PC-9 (cell line): ENCODE measurements at regions not wholly inside any gene's neighbourhood (a gene's known extent, or its start where the extent isn't known, plus 50 kb on each side); places are given as distances from the start of the nearest gene placed in this dataset.
"Not testable (repeated sequence)": the region's sequence is repeated elsewhere in the genome, so short reads cannot be mapped to it uniquely, and the experiment has no call there.

Source experiments
- BruUV-seq: library from RNA; stranded (reverse); fragments of 400-500 nt; replicated peaks from 2 replicates; lab custom pipeline; 2021; lab: Mats Ljungman, UMichigan
- CTCF ChIA-PET: fragments of 300-600 bp; sonication (Branson Sonifier 250); formaldehyde crosslinking; loops from one replicate; lab custom pipeline; 2022; ENCODE audit warnings: antibody characterized with exemption; lab: Charles Lee
- POLR2A ChIA-PET: fragments of 300-600 bp; sonication (Branson Sonifier 250); formaldehyde crosslinking; loops from one replicate; lab custom pipeline; 2022; ENCODE audit warnings: antibody characterized with exemption; ENCODE audit not compliant: unreplicated experiment; lab: Charles Lee
- DNase-seq, 2 experiments: peaks; one replicate each; pipeline versions ENCODE4 v3.0.0 to v3.0.0-alpha.2; 2015 to 2022; ENCODE audit warnings: mixed read lengths in 1 of 2
- H2AFZ ChIP-seq: fragments of 200-600 bp; sonication (generic); 2 replicates; pipeline ENCODE4 v1.8.1; 2017; ENCODE audit warnings: antibody characterized with exemption
- H3F3A ChIP-seq: fragments of 200-600 bp; sonication (generic); 2 replicates; pipeline ENCODE4 v1.8.1; 2017; ENCODE audit warnings: antibody characterized with exemption, mild to moderate bottlenecking, low read depth; ENCODE audit not compliant: insufficient read depth
- H3K27ac ChIP-seq: fragments of 200-600 bp; sonication (generic); 2 replicates; pipeline ENCODE4 v1.6.1; 2016; ENCODE audit warnings: mixed run types
- H3K27me3 ChIP-seq: fragments of 200-600 bp; sonication (generic); 2 replicates; pipeline ENCODE4 v1.6.1; 2016; ENCODE audit warnings: low read depth, mixed run types; ENCODE audit not compliant: insufficient read depth
- H3K36me3 ChIP-seq: fragments of 200-600 bp; sonication (generic); 2 replicates; pipeline ENCODE4 v1.6.1; 2016; ENCODE audit warnings: low read depth, mixed run types
- H3K4me1 ChIP-seq: fragments of 200-600 bp; sonication (generic); replicated peaks from 2 replicates; pipeline ENCODE4 v1.6.1; 2016; ENCODE audit warnings: mixed run types; ENCODE audit not compliant: insufficient read depth
- H3K4me2 ChIP-seq: fragments of 200-600 bp; sonication (generic); 2 replicates; pipeline ENCODE4 v1.6.1; 2017; ENCODE audit warnings: mixed run types
- H3K4me3 ChIP-seq: fragments of 200-600 bp; sonication (generic); 2 replicates; pipeline ENCODE4 v1.6.1; 2016; ENCODE audit warnings: mixed run types
- H3K79me2 ChIP-seq: fragments of 200-600 bp; sonication (generic); 2 replicates; pipeline ENCODE4 v1.6.1; 2017; ENCODE audit warnings: low read depth, mixed run types
- H3K9me2 ChIP-seq: fragments of 200-600 bp; sonication (generic); 2 replicates; pipeline ENCODE4 v1.8.1; 2017; ENCODE audit warnings: mild to moderate bottlenecking; ENCODE audit not compliant: insufficient read depth
- H3K9me3 ChIP-seq: fragments of 200-600 bp; sonication (generic); 2 replicates; pipeline ENCODE4 v1.8.1; 2016; ENCODE audit warnings: low read depth; ENCODE audit not compliant: insufficient read depth
- H4K20me1 ChIP-seq: fragments of 200-600 bp; sonication (generic); 2 replicates; pipeline ENCODE4 v1.8.1; 2017; ENCODE audit not compliant: insufficient read depth
- EZH2 ChIP-seq: fragments of 200-600 bp; sonication (generic); IDR thresholded peaks from 2 replicates; pipeline ENCODE4 v1.8.0; 2017; ENCODE audit warnings: antibody characterized with exemption, low read depth
- intact Hi-C: fragments of 100-400 bp; cut with micrococcal nuclease; formaldehyde crosslinking; loops from one replicate; pipeline ENCODE4 v1.10.0; 2022; ENCODE audit not compliant: unreplicated experiment
- TF ChIP-seq, protein P1 (sequence below): fragments of 200-600 bp; sonication (generic); conservative IDR thresholded peaks from 2 replicates; pipeline ENCODE4 v1.6.1; 2017; ENCODE audit warnings: mixed run types, antibody characterized with exemption, mild to moderate bottlenecking, moderate library complexity

DNA sequence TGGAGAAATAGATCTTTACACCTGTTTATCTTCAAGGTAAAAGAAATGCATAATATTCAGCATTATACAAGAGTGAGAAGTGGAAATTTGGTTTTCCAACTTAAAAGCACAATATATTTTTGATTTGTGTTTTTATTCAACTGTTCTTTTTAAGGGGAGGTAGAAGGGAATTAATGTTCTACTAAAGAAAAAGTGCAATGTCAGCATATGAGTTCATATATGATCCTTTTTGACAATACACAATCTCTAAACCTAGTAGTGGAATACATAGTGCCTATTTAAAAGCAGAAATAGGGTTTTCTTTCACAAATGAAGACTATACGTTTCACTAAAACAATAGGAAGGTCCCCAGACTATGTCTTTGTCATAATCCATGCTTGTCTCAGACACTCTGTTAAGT lies 63.2 kb upstream of the ATP5MC3 start:
- Histone ChIP-seq H4K20me1 (no peaks in the 10 kb centered on the region), H3K4me1 (no peaks in the 10 kb centered on the region), H3K36me3 (no peaks in the 10 kb centered on the region), H3K4me2 (no peak overlapping the region), H2AFZ (no peak overlapping the region), H3K9me2 (no peaks in the 10 kb centered on the region), H3K9me3 (no peaks in the 10 kb centered on the region), H3K79me2 (no peaks in the 10 kb centered on the region), H3K27ac (no peak overlapping the region), H3K4me3 (no peak overlapping the region), H3K27me3 (peaks cover 25% of the 10 kb centered on the region), H3F3A (no peaks in the 10 kb centered on the region)
- BruUV-seq, result no TSS peak
- CTCF ChIA-PET, result no interaction called here
- POLR2A ChIA-PET, result no interaction called here
- no peak for DNase-seq
- TF ChIP-seq, protein P1, sequence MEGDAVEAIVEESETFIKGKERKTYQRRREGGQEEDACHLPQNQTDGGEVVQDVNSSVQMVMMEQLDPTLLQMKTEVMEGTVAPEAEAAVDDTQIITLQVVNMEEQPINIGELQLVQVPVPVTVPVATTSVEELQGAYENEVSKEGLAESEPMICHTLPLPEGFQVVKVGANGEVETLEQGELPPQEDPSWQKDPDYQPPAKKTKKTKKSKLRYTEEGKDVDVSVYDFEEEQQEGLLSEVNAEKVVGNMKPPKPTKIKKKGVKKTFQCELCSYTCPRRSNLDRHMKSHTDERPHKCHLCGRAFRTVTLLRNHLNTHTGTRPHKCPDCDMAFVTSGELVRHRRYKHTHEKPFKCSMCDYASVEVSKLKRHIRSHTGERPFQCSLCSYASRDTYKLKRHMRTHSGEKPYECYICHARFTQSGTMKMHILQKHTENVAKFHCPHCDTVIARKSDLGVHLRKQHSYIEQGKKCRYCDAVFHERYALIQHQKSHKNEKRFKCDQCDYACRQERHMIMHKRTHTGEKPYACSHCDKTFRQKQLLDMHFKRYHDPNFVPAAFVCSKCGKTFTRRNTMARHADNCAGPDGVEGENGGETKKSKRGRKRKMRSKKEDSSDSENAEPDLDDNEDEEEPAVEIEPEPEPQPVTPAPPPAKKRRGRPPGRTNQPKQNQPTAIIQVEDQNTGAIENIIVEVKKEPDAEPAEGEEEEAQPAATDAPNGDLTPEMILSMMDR, result no peak
- no peak for TF ChIP-seq EZH2
- intact Hi-C loops, result no loop called here

DNA sequence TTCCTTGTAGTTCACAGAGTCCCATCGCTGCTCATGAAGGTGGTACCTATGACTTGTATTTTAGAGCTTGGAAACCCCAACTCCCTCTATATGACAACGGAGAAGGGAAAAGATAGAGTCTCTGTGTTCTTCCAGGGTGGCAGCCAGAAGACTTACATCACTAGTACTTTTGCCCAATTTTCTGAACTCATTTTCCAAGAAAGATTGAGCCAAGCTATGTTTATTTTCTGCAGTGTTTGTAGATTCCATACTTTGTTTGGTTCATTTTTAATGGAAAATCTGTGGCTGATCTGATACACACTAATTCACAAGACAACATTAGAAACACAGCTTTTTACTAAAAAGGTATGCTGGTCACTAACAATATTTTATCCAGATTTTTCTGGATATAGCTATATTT lies 60.2 kb upstream of the ATP5MC3 start:
- H3K4me2 ChIP-seq, result no peak overlapping the region
- ChIA-PET CTCF (no interaction called here), POLR2A (no interaction called here)
- no TSS peak for BruUV-seq
- H3F3A ChIP-seq, result no peaks in the 10 kb centered on the region
- no peaks in the 10 kb centered on the region for H3K36me3 ChIP-seq
- H4K20me1 ChIP-seq, result no peaks in the 10 kb centered on the region
- no peaks in the 10 kb centered on the region for H3K4me1 ChIP-seq
- no peak overlapping the region for H3K4me3 ChIP-seq
- H3K9me3 ChIP-seq, result no peaks in the 10 kb centered on the region
- intact Hi-C loops, result no loop called here
- peaks cover 25% of the 10 kb centered on the region for H3K27me3 ChIP-seq
- DNase-seq, result no peak
- no peak overlapping the region for H3K27ac ChIP-seq
- H2AFZ ChIP-seq, result no peak overlapping the region
- no peaks in the 10 kb centered on the region for H3K79me2 ChIP-seq
- TF ChIP-seq, protein P1, result no peak
- TF ChIP-seq EZH2, result no peak
- no peaks in the 10 kb centered on the region for H3K9me2 ChIP-seq

DNA sequence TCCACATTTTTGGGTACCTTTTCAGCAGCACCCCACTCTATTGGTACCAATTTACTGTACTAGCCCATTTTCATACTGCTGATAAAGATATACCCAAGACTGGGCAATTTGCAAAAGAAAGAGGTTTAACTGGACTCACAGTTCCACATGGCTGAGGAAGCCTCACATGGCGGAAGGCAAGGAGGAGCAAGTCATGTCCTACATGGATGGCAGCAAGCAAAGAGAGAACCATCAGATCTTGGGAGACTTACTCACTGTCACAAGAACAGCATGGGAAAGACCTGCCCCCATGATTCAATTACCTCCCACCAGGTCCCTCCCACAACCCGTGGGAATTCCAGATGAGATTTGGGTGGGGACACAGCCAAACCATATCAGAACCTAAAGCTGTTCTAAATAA lies 58.5 kb upstream of the ATP5MC3 start:
- peaks cover 25% of the 10 kb centered on the region for H3K27me3 ChIP-seq
- H2AFZ ChIP-seq, CTCF ChIA-PET, H4K20me1 ChIP-seq, DNase-seq, H3K4me2 ChIP-seq, H3K4me3 ChIP-seq, H3K79me2 ChIP-seq, H3K36me3 ChIP-seq, H3K9me2 ChIP-seq, H3F3A ChIP-seq, POLR2A ChIA-PET, intact Hi-C loops, H3K9me3 ChIP-seq, H3K27ac ChIP-seq, H3K4me1 ChIP-seq, BruUV-seq: not testable (repeated sequence)

DNA sequence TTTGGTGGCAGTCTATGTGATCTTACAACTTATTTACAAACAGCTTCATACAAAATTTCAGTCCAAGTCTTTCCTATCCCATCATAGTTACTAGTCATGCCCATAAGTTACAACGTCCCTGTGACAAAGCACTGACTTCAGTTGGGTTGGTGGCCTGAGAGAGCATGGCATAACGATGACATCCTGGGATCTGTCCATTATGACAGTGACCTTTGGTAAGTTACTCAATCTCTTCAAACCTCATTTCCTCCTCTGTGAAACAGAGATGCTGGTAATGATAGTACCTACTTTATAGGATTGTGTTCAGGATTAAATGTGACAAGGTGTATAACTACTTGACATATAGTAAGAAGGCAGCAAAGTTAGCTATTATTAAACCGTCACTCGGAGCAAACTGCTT lies 55.4 kb upstream of the ATP5MC3 start:
- H3K4me1 ChIP-seq, result no peaks in the 10 kb centered on the region
- H3F3A ChIP-seq, result 0 out of 2 replicates have a peak, but pooled peaks cover 3% of the 10 kb centered on the region
- H3K36me3 ChIP-seq, result no peaks in the 10 kb centered on the region
- no peaks in the 10 kb centered on the region for H4K20me1 ChIP-seq
- intact Hi-C loops, result no loop called here
- no peak for TF ChIP-seq EZH2
- TF ChIP-seq, protein P1, result no peak
- H2AFZ ChIP-seq, result no peak overlapping the region
- no peak overlapping the region for H3K27ac ChIP-seq
- H3K9me3 ChIP-seq, result no peaks in the 10 kb centered on the region
- H3K4me3 ChIP-seq, result no peak overlapping the region
- ChIA-PET POLR2A (no interaction called here), CTCF (no interaction called here)
- H3K27me3 ChIP-seq, result peaks cover 9% of the 10 kb centered on the region
- no peak for DNase-seq
- no peaks in the 10 kb centered on the region for H3K79me2 ChIP-seq
- H3K4me2 ChIP-seq, result no peak overlapping the region
- BruUV-seq, result no TSS peak
- H3K9me2 ChIP-seq, result no peaks in the 10 kb centered on the region
